ENCODE measurements at regions not wholly inside any gene's neighbourhood (a gene's known extent, or its start where the extent isn't known, plus 50 kb on each side); places are given as distances from the start of the nearest gene placed in this dataset.

- no peak overlapping the region for H3K4me3 ChIP-seq
- TF ChIP-seq POLR2AphosphoS5 (IDR thresholded peaks at IDR 0.05), result no peak
- TF ChIP-seq EP300 (IDR thresholded peaks at IDR 0.05), result no peak
- no peak for TF ChIP-seq POLR2A (IDR thresholded peaks at IDR 0.05; ENCODE audit: low read depth)
- TF ChIP-seq, protein P1, sequence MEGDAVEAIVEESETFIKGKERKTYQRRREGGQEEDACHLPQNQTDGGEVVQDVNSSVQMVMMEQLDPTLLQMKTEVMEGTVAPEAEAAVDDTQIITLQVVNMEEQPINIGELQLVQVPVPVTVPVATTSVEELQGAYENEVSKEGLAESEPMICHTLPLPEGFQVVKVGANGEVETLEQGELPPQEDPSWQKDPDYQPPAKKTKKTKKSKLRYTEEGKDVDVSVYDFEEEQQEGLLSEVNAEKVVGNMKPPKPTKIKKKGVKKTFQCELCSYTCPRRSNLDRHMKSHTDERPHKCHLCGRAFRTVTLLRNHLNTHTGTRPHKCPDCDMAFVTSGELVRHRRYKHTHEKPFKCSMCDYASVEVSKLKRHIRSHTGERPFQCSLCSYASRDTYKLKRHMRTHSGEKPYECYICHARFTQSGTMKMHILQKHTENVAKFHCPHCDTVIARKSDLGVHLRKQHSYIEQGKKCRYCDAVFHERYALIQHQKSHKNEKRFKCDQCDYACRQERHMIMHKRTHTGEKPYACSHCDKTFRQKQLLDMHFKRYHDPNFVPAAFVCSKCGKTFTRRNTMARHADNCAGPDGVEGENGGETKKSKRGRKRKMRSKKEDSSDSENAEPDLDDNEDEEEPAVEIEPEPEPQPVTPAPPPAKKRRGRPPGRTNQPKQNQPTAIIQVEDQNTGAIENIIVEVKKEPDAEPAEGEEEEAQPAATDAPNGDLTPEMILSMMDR (IDR thresholded peaks at IDR 0.05), result no peak
- intact Hi-C loops (cut with DNase I), result no loop called here
- H3K9me3 ChIP-seq, result no peaks in the 10 kb centered on the region
- H3K27me3 ChIP-seq, result no peaks in the 10 kb centered on the region
- H3K36me3 ChIP-seq, result no peaks in the 10 kb centered on the region
- DNase-seq (ENCODE audit: extremely low spot score), result no peak
- 80% methylated on average over 15 of the region's 20 CpGs for WGBS
- H3K27ac ChIP-seq (replicated peaks in 1 of 4), result no peak overlapping the region
- peaks cover 0 to 31% (median 14%) of the 10 kb centered on the region in 4 donors for H3K4me1 ChIP-seq
These were observed 270.8 kb downstream of the UACA start for GRCh38 chr15:70492240-70493177.

GRCh38 chr15:70491641-70492040, 271.7 kb downstream of the UACA start:
- WGBS, result 97% methylated on average over 6 of the region's 6 CpGs
- Histone ChIP-seq H3K36me3 (no peaks in the 10 kb centered on the region), H3K27ac (replicated peaks in 1 of 4) (no peak overlapping the region), H3K4me3 (no peak overlapping the region), H3K9me3 (no peaks in the 10 kb centered on the region), H3K4me1 (peaks cover 0 to 38% (median 14%) of the 10 kb centered on the region in 4 donors), H3K27me3 (no peaks in the 10 kb centered on the region)
- intact Hi-C loops (cut with DNase I), result no loop called here
- DNase-seq (ENCODE audit: extremely low spot score), result no peak
- no peak for TF ChIP-seq POLR2AphosphoS5 (IDR thresholded peaks at IDR 0.05)
- no peak for TF ChIP-seq EP300 (IDR thresholded peaks at IDR 0.05)
- TF ChIP-seq, protein P1 (IDR thresholded peaks at IDR 0.05), result no peak
- no peak for TF ChIP-seq POLR2A (IDR thresholded peaks at IDR 0.05; ENCODE audit: low read depth)

DNA sequence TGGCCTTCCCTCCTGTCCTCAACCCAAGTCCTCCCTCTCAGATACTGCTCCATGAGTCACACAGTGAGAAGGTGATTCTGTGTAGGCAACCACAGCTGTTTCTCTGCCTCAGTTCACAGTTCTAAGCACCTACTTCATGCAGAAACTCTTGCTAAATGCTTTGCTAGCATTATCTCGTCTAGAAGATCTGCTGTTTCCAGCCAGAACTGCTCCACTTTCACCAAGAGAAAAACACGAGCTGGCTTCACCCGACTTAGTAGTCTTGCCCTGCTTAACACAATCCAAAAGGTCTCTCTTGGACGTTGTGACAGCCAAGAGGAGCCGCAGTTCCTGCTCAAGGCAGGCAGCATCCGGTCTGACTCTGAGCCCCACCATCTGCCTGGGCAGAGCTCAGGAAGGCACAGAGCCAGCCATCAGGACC, 272.1 kb downstream of the UACA start:
- no peak for TF ChIP-seq POLR2AphosphoS5 (IDR thresholded peaks at IDR 0.05)
- no peak for TF ChIP-seq POLR2A (IDR thresholded peaks at IDR 0.05; ENCODE audit: low read depth)
- TF ChIP-seq EP300 (IDR thresholded peaks at IDR 0.05), result no peak
- TF ChIP-seq, protein P1 (IDR thresholded peaks at IDR 0.05), result no peak
- 78% methylated on average over 6 of the region's 6 CpGs for WGBS
- DNase-seq (ENCODE audit: extremely low spot score), result no peak
- intact Hi-C loops (cut with DNase I), result no loop called here
- no peak overlapping the region for H3K27ac ChIP-seq (replicated peaks in 1 of 4)
- H3K4me1 ChIP-seq, result peaks cover 0 to 38% (median 14%) of the 10 kb centered on the region in 4 donors
- no peaks in the 10 kb centered on the region for H3K36me3 ChIP-seq
- H3K27me3 ChIP-seq, result no peaks in the 10 kb centered on the region
- H3K4me3 ChIP-seq, result no peak overlapping the region
- no peaks in the 10 kb centered on the region for H3K9me3 ChIP-seq

GRCh38 chr15:70490838-70491155, 272.6 kb downstream of the UACA start:
- WGBS, result 81% methylated on average over 7 of the region's 7 CpGs
- Histone ChIP-seq H3K27me3 (no peaks in the 10 kb centered on the region), H3K27ac (replicated peaks in 1 of 4) (no peak overlapping the region), H3K4me1 (peaks cover 0 to 38% (median 14%) of the 10 kb centered on the region in 4 donors), H3K4me3 (no peak overlapping the region), H3K9me3 (no peaks in the 10 kb centered on the region), H3K36me3 (no peaks in the 10 kb centered on the region)
- intact Hi-C loops (cut with DNase I), result no loop called here
- DNase-seq (ENCODE audit: extremely low spot score), result no peak
- TF ChIP-seq POLR2AphosphoS5 (IDR thresholded peaks at IDR 0.05), result no peak
- TF ChIP-seq POLR2A (IDR thresholded peaks at IDR 0.05; ENCODE audit: low read depth), result no peak
- TF ChIP-seq EP300 (IDR thresholded peaks at IDR 0.05), result no peak
- TF ChIP-seq, protein P1 (IDR thresholded peaks at IDR 0.05), result no peak
